Stomach (tissue), 8 donors: ENCODE measurements at regions not wholly inside any gene's neighbourhood (a gene's known extent, or its start where the extent isn't known, plus 50 kb on each side); places are given as distances from the start of the nearest gene placed in this dataset.

Experiments
- DNase-seq, 2 donors: peaks; one replicate each; pipeline versions ENCODE4 v3.0.0 to v3.0.0-alpha.2; 2013 to 2019
- H3K27ac ChIP-seq, 5 donors: fragments of 200-600 bp in 4 of 5; sonication (generic) in 4 of 5; one replicate each; pipeline ENCODE4 v1.5.1; 2013 to 2019; ENCODE audit warnings: mild to moderate bottlenecking in 1 of 5, moderate library complexity in 1 of 5
- H3K27me3 ChIP-seq, 3 donors: fragments of 200-600 bp; sonication (generic); one replicate each; pipeline ENCODE4 v1.5.1; 2017 to 2019; ENCODE audit warnings: mixed run types in 1 of 3
- H3K36me3 ChIP-seq, 4 donors: fragments of 200-600 bp; sonication (generic); 1 replicate in 3 of 4; 2 replicates in 1 of 4; pipeline ENCODE4 v1.5.1; 2016 to 2019
- H3K4me1 ChIP-seq, 4 donors: fragments of 200-600 bp; sonication (generic); one replicate each; pipeline ENCODE4 v1.5.1; 2016 to 2019
- H3K4me3 ChIP-seq, 4 donors: fragments of 200-600 bp; sonication (generic) in 3 of 4; one replicate each; pipeline ENCODE4 v1.5.1; 2016 to 2019; ENCODE audit warnings: mild to moderate bottlenecking in 1 of 4
- H3K9me3 ChIP-seq, 4 donors: fragments of 200-600 bp; sonication (generic); one replicate each; pipeline ENCODE4 v1.5.1; 2016 to 2019
- EP300 ChIP-seq: sonication (generic); formaldehyde crosslinking; IDR thresholded peaks from one replicate; pipeline ENCODE4 v1.6.1; 2017; ENCODE audit warnings: antibody characterized with exemption
- POLR2A ChIP-seq, 4 donors: fragments of 450-650 bp; IDR thresholded peaks; one replicate each; pipeline ENCODE4 v1.6.1; 2016; ENCODE audit warnings: antibody characterized with exemption in 4 of 4, control low read depth in 2 of 4, mild to moderate bottlenecking in 1 of 4, moderate library complexity in 1 of 4
- POLR2AphosphoS5 ChIP-seq, 3 donors: sonication (generic); formaldehyde crosslinking; IDR thresholded peaks; one replicate each; pipeline ENCODE4 v1.6.1; 2016; ENCODE audit warnings: antibody characterized with exemption in 3 of 3
- WGBS, 5 donors: extraction: QIAGEN DNeasy Blood & Tissue Kit in 3 of 5; methylation state at CpG; one replicate each; pipeline versions ENCODE4 v1.1.5 to v1.1.7; 2013 to 2018; 5-methylcytosine and 5-hydroxymethylcytosine counted together
- intact Hi-C: fragments of 100-400 bp; cut with DNase I; formaldehyde crosslinking; loops from one replicate; pipeline ENCODE4 v1.15.1; 2023; ENCODE audit warnings: low total_unique reads
- TF ChIP-seq, protein P1 (sequence below), 7 experiments: fragments of 450-650 bp in 4 of 7; fragments of 200-600 bp in 3 of 7; sonication (generic) in 3 of 7; IDR thresholded peaks; one replicate each; pipeline ENCODE4 v1.5.1; 2016 to 2019; ENCODE audit warnings: antibody characterized with exemption in 7 of 7, control low read depth in 2 of 7, mild to moderate bottlenecking in 1 of 7
- donor health status: healthy with polysubstance abuse.
- donor health status: Bipolar disorder and iron deficiency.
- donor health status: healthy.

DNA sequence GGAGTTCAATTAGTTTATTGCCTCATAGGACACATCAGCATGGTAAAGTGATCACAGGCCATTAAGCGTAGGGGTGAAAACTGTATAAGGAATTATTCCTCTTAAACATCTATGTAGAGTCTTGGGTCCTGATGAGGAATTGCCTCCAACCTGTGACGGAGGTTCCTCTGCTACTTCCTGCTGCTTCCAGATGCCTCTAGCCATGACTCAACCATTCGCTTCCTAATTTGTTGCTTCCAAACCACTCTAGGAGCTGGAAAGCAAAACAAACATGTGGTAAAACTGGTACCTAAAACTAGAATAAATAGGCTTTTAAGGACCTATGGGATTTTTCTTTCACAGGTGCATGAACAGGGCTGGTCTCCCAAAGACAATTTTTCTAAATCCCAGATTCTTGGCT is 253.8 kb downstream of the KLF12 start:
- Histone ChIP-seq H3K4me3 (no peak overlapping the region), H3K4me1 (peaks cover 0 to 11% (median 0%) of the 10 kb centered on the region in 4 donors), H3K27ac (no peak overlapping the region), H3K9me3 (peaks cover 0 to 3% (median 0%) of the 10 kb centered on the region in 4 donors), H3K27me3 (no peaks in the 10 kb centered on the region), H3K36me3 (no peaks in the 10 kb centered on the region)
- TF ChIP-seq POLR2A (IDR thresholded peaks at IDR 0.05) (no peak), POLR2AphosphoS5 (IDR thresholded peaks at IDR 0.05) (no peak), EP300 (no peak)
- TF ChIP-seq, protein P1, sequence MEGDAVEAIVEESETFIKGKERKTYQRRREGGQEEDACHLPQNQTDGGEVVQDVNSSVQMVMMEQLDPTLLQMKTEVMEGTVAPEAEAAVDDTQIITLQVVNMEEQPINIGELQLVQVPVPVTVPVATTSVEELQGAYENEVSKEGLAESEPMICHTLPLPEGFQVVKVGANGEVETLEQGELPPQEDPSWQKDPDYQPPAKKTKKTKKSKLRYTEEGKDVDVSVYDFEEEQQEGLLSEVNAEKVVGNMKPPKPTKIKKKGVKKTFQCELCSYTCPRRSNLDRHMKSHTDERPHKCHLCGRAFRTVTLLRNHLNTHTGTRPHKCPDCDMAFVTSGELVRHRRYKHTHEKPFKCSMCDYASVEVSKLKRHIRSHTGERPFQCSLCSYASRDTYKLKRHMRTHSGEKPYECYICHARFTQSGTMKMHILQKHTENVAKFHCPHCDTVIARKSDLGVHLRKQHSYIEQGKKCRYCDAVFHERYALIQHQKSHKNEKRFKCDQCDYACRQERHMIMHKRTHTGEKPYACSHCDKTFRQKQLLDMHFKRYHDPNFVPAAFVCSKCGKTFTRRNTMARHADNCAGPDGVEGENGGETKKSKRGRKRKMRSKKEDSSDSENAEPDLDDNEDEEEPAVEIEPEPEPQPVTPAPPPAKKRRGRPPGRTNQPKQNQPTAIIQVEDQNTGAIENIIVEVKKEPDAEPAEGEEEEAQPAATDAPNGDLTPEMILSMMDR (IDR thresholded peaks at IDR 0.05): no peak
- 80 to 88% (median 83%) methylated on average over 3 of the region's 3 CpGs for WGBS, 5 donors
- intact Hi-C loops: no loop called here
- no peak for DNase-seq

DNA sequence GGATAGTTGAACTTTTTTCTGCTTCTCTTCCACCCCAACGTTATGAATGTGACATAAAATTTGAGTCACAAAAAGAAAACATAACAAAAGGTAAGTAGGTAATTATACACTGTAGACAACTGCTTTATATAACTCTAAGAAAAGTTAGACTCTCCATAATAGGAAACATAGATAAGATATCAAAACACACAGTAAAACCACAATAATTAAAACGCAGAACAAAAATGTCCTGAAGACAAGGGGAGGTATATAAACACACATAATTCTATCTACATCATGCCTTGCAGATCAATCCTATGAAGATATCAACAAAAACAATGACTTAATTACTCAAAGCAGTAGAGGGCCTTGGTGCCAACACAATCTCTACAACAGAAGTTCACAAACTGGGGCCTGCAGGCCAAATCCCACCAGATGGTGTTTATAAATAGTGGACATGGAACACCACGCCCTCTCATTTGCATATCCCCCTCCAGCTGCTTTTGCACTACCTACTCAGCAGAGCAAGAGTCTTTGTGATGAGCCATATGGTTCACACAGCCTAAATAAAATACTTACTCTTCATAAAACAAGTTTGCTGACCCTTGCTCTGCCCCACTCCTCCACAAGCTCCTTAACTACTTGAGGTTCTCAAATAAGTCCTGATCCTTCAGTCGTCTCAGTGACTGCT is 254.7 kb downstream of the KLF12 start:
- intact Hi-C loops: no loop called here
- WGBS, 5 donors: 43 to 51% (median 50%) methylated on average over 4 of the region's 4 CpGs
- no peaks in the 10 kb centered on the region for H3K36me3 ChIP-seq
- TF ChIP-seq POLR2AphosphoS5 (IDR thresholded peaks at IDR 0.05) (no peak), EP300 (no peak), POLR2A (IDR thresholded peaks at IDR 0.05) (no peak)
- TF ChIP-seq, protein P1 (IDR thresholded peaks at IDR 0.05): no peak
- DNase-seq: peak in 1 of 2 donors; percentile 21
- H3K4me1 ChIP-seq: peaks cover 0 to 11% (median 0%) of the 10 kb centered on the region in 4 donors
- no peak overlapping the region for H3K27ac ChIP-seq
- H3K9me3 ChIP-seq: peaks cover 0 to 3% (median 0%) of the 10 kb centered on the region in 4 donors
- no peak overlapping the region for H3K4me3 ChIP-seq
- no peaks in the 10 kb centered on the region for H3K27me3 ChIP-seq

DNA sequence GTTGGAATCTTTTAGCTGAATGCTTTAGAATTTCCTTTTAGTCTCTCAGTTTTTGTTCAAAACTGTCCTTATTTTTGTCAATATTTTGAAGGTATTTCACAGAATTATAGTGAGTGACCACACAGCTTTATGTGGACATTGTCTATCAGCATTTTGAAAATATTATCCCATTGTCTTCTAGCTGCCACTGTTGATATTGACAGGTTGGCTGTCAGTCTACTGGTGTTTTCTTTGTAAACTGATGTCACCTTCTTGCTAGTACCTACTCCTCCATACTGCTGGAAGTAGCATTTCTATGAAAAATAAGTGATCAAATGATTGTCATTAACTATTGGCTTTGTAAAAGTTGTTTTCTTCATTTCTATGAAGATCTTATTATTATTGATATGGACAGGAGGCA is 256.8 kb downstream of the KLF12 start:
- intact Hi-C loops: no loop called here
- Histone ChIP-seq H3K27me3 (no peaks in the 10 kb centered on the region), H3K36me3 (no peaks in the 10 kb centered on the region), H3K9me3 (peaks cover 0 to 3% (median 0%) of the 10 kb centered on the region in 4 donors), H3K27ac (no peak overlapping the region), H3K4me1 (peaks cover 0 to 7% (median 0%) of the 10 kb centered on the region in 4 donors), H3K4me3 (no peak overlapping the region)
- DNase-seq: no peak
- TF ChIP-seq POLR2AphosphoS5 (IDR thresholded peaks at IDR 0.05): no peak
- no peak for TF ChIP-seq EP300
- TF ChIP-seq, protein P1 (IDR thresholded peaks at IDR 0.05): no peak
- no peak for TF ChIP-seq POLR2A (IDR thresholded peaks at IDR 0.05)

DNA sequence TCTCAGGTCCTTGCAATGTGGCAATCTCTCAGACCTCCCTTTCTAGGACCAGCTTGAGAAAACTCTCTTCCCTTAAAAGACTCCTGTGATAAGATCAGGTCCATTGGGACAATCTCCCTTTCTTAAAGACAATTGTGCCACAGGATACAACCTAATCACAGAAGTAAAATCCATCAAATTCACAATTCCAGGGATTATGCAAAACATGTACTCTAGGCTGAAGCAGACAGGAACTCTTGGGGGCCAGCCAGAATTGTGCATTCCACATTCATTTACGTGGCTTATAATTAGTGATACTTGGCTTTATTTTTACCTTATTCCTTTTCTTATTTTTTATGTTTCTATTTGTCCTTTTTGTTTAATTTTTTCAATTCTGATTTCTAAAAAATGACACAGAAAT is 257.9 kb downstream of the KLF12 start:
- peaks cover 0 to 3% (median 0%) of the 10 kb centered on the region in 4 donors for H3K9me3 ChIP-seq
- WGBS, 5 donors: 69 to 92% (median 88%) methylated on average over 1 of the region's 1 CpG
- H3K4me3 ChIP-seq: no peak overlapping the region
- H3K4me1 ChIP-seq: peaks cover 0 to 7% (median 0%) of the 10 kb centered on the region in 4 donors
- intact Hi-C loops: no loop called here
- TF ChIP-seq, protein P1 (IDR thresholded peaks at IDR 0.05): no peak
- H3K36me3 ChIP-seq: no peaks in the 10 kb centered on the region
- no peak for DNase-seq
- H3K27ac ChIP-seq: no peak overlapping the region
- H3K27me3 ChIP-seq: no peaks in the 10 kb centered on the region
